HEK293T (cell line): ENCODE measurements at regions not wholly inside any gene's neighbourhood (a gene's known extent, or its start where the extent isn't known, plus 50 kb on each side); places are given as distances from the start of the nearest gene placed in this dataset.

ENCODE experiments used
- BHLHE40 ChIP-seq: fragments of 450-650 bp; IDR thresholded peaks from 2 replicates; pipeline ENCODE4 v1.6.1; 2016; ENCODE audit warnings: mild to moderate bottlenecking, moderate library complexity, borderline replicate concordance
- ELF4 ChIP-seq: fragments of 450-650 bp; IDR thresholded peaks from 2 replicates; pipeline ENCODE4 v1.6.1; 2017; ENCODE audit warnings: antibody characterized with exemption
- FOXM1 ChIP-seq: fragments of 450-650 bp; IDR thresholded peaks from 2 replicates; pipeline ENCODE4 v1.6.1; 2017; ENCODE audit warnings: mild to moderate bottlenecking, borderline replicate concordance
- TARDBP ChIP-seq: fragments of 450-650 bp; IDR thresholded peaks from 2 replicates; pipeline ENCODE4 v1.6.1; 2016

DNA sequence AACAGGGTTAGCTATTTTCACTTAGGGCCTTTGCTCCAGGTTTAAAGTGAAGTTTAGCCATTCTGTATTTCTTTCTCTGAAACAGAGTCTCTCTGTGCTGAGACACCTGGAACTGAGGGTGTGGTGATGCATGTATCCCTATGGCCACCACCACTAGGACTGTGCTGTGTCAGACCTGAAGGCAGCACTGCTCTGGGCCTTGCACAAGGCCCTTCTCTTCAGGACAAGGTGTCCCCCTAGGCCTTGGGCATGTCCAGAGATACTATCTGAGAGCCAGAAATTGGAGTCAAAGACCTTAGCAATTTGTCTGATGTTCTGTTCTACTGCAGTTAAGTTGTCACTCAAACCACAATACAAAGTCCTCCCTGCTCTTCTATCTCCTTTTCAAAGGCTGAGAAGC, 1649.2 kb downstream of the AMY1C start:
- TF ChIP-seq FOXM1 (no peak), ELF4 (no peak), TARDBP (no peak), BHLHE40 (no peak)
